ENCODE measurements at regions not wholly inside any gene's neighbourhood (a gene's known extent, or its start where the extent isn't known, plus 50 kb on each side); places are given as distances from the start of the nearest gene placed in this dataset.

DNA sequence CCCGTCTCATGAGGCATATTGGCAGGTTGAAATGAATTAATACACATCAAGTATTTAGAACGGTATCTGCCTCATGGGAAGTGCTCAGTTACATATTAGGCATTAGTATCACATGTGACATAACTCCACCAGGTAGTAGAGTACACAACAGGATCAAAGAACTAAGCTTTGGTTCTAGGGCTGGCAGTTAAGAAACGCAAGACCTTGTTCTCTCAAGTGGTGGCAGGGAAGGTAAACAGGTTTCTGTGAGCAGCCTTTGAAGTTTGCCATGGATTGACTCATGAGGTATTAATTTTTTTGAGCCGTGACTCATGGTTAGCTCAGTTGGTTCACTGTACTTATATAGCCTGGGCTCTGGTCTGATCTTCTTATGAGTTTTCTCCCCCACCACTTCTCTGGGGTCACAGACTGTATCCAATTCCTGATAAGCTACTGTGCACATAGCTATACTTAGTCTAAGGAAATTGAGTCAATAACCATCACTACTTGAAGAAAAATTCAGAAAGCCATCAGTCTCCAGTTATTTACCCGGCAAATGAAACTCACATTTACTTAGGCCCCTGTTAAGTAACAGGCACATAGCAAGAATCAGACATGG lies 155.6 kb upstream of the STT3B start (continued):
- TF ChIP-seq, protein P1, sequence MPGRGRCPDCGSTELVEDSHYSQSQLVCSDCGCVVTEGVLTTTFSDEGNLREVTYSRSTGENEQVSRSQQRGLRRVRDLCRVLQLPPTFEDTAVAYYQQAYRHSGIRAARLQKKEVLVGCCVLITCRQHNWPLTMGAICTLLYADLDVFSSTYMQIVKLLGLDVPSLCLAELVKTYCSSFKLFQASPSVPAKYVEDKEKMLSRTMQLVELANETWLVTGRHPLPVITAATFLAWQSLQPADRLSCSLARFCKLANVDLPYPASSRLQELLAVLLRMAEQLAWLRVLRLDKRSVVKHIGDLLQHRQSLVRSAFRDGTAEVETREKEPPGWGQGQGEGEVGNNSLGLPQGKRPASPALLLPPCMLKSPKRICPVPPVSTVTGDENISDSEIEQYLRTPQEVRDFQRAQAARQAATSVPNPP (CRISPR knock-in tag; IDR thresholded peaks at IDR 0.05), result peak; percentile 80; the same call in 1 of the 2 replicates
- TF ChIP-seq MBNL3 (CRISPR knock-in tag; conservative IDR thresholded peaks at IDR 0.05) (no peak), SKI (IDR thresholded peaks at IDR 0.05; ENCODE audit: partially characterized antibody) (peak; percentile 92), NR2C2 (CRISPR knock-in tag; IDR thresholded peaks at IDR 0.05; ENCODE audit: borderline replicate concordance) (peak; percentile 68; the same call in 1 of the 2 replicates), ZNF749 (CRISPR knock-in tag; IDR thresholded peaks at IDR 0.05; ENCODE audit: borderline replicate concordance) (no peak; the same call in 1 of the 2 replicates), CREB1 (IDR thresholded peaks at IDR 0.05) (peak; percentile 75), CREB1 (CRISPR knock-in tag; IDR thresholded peaks at IDR 0.05) (peak; percentile 82), DNMT1 (CRISPR knock-in tag; IDR thresholded peaks at IDR 0.05) (no peak), SP140L (CRISPR knock-in tag; IDR thresholded peaks at IDR 0.05; ENCODE audit: borderline replicate concordance) (0 out of 2 replicates have a peak, but pooled peaks have one; percentile 76), HOXA5 (CRISPR knock-in tag; IDR thresholded peaks at IDR 0.05) (peak; percentile 91), MEIS2 (CRISPR knock-in tag; IDR thresholded peaks at IDR 0.05) (peak; percentile 94), SRF (IDR thresholded peaks at IDR 0.05; ENCODE audit: low read depth, low read length) (peak; percentile 87; the same call in 1 of the 2 replicates), SP2 (CRISPR knock-in tag; IDR thresholded peaks at IDR 0.05) (no peak), ZNF614 (CRISPR knock-in tag; IDR thresholded peaks at IDR 0.05; ENCODE audit: borderline replicate concordance) (peak; percentile 99), ZNF10 (CRISPR knock-in tag; IDR thresholded peaks at IDR 0.05; ENCODE audit: borderline replicate concordance, low read depth) (no peak), RFXANK (CRISPR knock-in tag; IDR thresholded peaks at IDR 0.05) (peak; percentile 48; the same call in 1 of the 2 replicates), WIZ (CRISPR knock-in tag; IDR thresholded peaks at IDR 0.05) (peak; percentile 67; the same call in 1 of the 2 replicates), SAFB2 (CRISPR knock-in tag; IDR thresholded peaks at IDR 0.05; ENCODE audit: borderline replicate concordance, low read depth) (no peak), ETV5 (CRISPR knock-in tag; IDR thresholded peaks at IDR 0.05; ENCODE audit: borderline replicate concordance) (peak; percentile 81), SOX6 (IDR thresholded peaks at IDR 0.05) (no peak), SOX6 (CRISPR knock-in tag; IDR thresholded peaks at IDR 0.05) (peak; percentile 97), ZNF205 (CRISPR knock-in tag; IDR thresholded peaks at IDR 0.05) (peak; percentile 94), NKX3-1 (CRISPR knock-in tag; IDR thresholded peaks at IDR 0.05) (peak; percentile 97)
- TF ChIP-seq, protein P2, sequence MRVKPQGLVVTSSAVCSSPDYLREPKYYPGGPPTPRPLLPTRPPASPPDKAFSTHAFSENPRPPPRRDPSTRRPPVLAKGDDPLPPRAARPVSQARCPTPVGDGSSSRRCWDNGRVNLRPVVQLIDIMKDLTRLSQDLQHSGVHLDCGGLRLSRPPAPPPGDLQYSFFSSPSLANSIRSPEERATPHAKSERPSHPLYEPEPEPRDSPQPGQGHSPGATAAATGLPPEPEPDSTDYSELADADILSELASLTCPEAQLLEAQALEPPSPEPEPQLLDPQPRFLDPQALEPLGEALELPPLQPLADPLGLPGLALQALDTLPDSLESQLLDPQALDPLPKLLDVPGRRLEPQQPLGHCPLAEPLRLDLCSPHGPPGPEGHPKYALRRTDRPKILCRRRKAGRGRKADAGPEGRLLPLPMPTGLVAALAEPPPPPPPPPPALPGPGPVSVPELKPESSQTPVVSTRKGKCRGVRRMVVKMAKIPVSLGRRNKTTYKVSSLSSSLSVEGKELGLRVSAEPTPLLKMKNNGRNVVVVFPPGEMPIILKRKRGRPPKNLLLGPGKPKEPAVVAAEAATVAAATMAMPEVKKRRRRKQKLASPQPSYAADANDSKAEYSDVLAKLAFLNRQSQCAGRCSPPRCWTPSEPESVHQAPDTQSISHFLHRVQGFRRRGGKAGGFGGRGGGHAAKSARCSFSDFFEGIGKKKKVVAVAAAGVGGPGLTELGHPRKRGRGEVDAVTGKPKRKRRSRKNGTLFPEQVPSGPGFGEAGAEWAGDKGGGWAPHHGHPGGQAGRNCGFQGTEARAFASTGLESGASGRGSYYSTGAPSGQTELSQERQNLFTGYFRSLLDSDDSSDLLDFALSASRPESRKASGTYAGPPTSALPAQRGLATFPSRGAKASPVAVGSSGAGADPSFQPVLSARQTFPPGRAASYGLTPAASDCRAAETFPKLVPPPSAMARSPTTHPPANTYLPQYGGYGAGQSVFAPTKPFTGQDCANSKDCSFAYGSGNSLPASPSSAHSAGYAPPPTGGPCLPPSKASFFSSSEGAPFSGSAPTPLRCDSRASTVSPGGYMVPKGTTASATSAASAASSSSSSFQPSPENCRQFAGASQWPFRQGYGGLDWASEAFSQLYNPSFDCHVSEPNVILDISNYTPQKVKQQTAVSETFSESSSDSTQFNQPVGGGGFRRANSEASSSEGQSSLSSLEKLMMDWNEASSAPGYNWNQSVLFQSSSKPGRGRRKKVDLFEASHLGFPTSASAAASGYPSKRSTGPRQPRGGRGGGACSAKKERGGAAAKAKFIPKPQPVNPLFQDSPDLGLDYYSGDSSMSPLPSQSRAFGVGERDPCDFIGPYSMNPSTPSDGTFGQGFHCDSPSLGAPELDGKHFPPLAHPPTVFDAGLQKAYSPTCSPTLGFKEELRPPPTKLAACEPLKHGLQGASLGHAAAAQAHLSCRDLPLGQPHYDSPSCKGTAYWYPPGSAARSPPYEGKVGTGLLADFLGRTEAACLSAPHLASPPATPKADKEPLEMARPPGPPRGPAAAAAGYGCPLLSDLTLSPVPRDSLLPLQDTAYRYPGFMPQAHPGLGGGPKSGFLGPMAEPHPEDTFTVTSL (CRISPR knock-in tag; IDR thresholded peaks at IDR 0.05; ENCODE audit: borderline replicate concordance), result peak; percentile 99
- TF ChIP-seq, protein P3, sequence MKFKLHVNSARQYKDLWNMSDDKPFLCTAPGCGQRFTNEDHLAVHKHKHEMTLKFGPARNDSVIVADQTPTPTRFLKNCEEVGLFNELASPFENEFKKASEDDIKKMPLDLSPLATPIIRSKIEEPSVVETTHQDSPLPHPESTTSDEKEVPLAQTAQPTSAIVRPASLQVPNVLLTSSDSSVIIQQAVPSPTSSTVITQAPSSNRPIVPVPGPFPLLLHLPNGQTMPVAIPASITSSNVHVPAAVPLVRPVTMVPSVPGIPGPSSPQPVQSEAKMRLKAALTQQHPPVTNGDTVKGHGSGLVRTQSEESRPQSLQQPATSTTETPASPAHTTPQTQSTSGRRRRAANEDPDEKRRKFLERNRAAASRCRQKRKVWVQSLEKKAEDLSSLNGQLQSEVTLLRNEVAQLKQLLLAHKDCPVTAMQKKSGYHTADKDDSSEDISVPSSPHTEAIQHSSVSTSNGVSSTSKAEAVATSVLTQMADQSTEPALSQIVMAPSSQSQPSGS (CRISPR knock-in tag; IDR thresholded peaks at IDR 0.05), result peak; percentile 90

Data from HepG2 (cell line).